ENCODE measurements at regions not wholly inside any gene's neighbourhood (a gene's known extent, or its start where the extent isn't known, plus 50 kb on each side); places are given as distances from the start of the nearest gene placed in this dataset.
"Not testable (repeated sequence)": the region's sequence is repeated elsewhere in the genome, so short reads cannot be mapped to it uniquely, and the experiment has no call there.

GRCh38 chr5:163569284-163569683 is 63.9 kb downstream of the MAT2B start:
- DNase-seq (ENCODE audit: low read depth in 4 of 4, low spot score in 2 of 4), result no peak

DNA sequence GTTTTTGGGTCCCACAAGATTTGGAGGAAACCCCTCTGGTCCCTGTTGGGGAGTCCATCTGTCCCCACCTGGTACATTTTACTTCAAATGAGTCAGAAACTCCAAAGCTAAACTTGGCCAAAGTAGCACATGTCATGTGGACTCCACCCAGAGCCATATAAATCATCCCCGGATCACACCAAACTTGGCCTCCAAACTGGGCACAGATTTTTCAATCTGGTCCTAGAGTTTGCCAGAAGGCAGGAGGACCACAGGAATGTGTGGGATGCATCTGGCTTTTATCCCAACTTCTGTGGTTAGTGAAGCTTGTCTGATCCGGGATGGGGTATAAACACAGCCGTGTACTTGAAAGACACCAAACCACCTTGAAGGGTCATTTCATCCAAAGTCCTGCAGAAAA is 66.3 kb downstream of the MAT2B start:
- DNase-seq (ENCODE audit: low read depth in 4 of 4, low spot score in 2 of 4), result no peak

DNA sequence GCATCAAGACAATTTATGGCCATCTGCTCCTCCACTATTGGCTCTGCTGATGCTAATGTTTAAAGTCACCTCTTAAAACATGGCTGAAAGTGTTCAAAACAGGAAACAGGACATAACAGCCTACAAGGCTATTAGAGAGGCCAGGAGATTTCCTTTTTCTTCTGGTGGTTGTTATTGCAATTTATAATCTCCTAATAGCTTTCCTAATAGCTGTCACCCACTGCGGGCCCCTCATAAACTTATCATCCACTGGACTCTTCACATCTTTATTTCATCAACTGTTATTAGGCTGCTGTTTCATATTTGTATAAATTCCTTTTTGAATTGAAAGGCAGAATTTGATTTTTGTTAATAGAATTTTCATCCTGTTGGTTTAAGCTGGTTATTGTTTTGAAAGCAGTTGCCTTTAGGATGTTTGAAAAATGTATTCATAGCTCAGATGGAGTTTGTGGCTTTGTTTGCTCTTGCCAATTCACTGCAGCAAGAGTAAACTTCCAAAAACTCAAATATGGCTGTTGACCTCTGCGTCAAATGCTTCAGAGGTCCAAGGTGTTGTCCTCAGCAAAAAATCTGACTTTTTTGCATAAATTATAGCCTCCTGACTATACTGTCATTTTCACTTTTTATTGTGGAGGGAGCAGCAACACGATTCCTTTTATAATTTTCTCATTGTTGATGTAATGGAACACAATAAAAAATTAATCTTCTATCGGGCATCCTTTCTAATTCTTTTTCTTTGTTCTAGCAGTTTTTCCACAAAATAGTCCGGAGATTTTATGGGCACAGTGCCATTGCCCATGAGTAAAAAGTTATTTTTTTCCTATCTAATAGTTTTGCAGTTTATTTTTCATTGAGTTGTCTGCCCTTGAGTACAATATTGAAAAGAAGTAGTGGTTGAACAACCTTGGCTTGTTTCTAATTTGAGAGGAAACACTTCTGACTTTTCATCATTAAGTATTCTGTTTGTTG is 69.3 kb downstream of the MAT2B start:
- no peak for DNase-seq (ENCODE audit: low read depth in 4 of 4, low spot score in 2 of 4)

GRCh38 chr5:163578652-163579051 is 73.2 kb downstream of the MAT2B start:
- DNase-seq (ENCODE audit: low read depth in 4 of 4, low spot score in 2 of 4), result no peak

DNA sequence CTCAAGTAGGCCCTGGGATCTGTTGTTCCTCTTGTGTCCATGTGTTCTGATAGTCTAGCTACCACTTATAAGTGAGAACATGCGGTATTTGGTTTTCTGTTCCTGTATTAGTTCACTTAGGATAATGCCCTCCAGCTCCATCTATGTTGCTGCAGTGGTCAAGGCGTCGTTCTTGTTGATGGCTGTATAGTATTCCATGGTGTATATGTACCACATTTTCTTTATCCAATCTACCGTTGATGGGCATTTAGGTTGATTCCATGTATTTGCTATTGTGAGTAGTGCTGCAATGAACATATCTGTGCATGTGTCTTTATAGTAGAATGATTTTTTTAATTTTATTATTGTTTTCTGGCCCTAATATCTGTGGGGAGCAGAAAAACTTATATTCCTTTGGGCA is 74.3 kb downstream of the MAT2B start:
- no peak for DNase-seq (ENCODE audit: low read depth in 4 of 4, low spot score in 2 of 4)

DNA sequence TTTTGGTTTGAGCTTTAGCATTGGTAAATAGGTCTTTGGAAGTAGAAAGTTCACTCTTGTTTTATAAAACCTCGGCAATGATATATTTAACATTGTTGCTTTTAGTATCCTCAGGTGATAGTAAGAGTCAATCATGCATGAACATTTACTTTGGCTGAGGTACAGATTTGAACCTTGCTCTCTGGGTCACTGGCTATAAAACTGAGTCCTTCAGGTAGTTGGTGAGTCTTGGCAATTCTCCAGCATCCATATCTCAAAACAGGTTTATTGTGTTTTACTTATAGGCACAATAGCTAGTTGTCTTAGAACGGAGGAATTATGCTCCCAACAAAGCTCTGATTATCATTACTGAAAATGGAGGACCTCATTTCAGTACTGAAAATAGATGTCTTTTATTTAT is 75.1 kb downstream of the MAT2B start:
- DNase-seq (ENCODE audit: low read depth in 4 of 4, low spot score in 2 of 4), result no peak

- not testable (repeated sequence) for DNase-seq (ENCODE audit: low read depth in 4 of 4, low spot score in 2 of 4)
Measured at GRCh38 chr5:163583491-163584153, 78.2 kb downstream of the MAT2B start.

- DNase-seq (ENCODE audit: low read depth in 4 of 4, low spot score in 2 of 4), result no peak
Measured at GRCh38 chr5:163585206-163585605, 79.8 kb downstream of the MAT2B start.

GRCh38 chr5:163586531-163586956 is 81.1 kb downstream of the MAT2B start:
- no peak for DNase-seq (ENCODE audit: low read depth in 4 of 4, low spot score in 2 of 4)

DNA sequence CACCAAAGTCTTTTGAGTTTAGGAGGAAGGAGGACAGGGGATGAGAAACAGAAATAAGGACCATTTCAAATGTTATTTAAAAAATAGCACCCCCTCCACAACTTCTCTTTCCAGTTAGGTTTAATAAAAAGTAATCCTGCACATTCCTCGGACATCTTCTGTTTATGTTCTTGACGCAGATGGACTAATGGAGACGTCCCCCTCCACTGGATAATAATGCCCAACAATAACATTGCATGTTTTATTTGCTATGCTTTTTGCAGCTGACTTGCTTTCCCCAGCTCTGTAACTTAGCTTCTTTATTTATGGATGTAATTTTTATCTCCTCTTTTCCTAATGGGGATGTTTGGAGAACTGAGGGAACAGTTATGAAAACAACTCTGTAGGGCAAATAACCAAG is 89.5 kb downstream of the MAT2B start:
- DNase-seq (ENCODE audit: low read depth in 4 of 4, low spot score in 2 of 4), result no peak

DNA sequence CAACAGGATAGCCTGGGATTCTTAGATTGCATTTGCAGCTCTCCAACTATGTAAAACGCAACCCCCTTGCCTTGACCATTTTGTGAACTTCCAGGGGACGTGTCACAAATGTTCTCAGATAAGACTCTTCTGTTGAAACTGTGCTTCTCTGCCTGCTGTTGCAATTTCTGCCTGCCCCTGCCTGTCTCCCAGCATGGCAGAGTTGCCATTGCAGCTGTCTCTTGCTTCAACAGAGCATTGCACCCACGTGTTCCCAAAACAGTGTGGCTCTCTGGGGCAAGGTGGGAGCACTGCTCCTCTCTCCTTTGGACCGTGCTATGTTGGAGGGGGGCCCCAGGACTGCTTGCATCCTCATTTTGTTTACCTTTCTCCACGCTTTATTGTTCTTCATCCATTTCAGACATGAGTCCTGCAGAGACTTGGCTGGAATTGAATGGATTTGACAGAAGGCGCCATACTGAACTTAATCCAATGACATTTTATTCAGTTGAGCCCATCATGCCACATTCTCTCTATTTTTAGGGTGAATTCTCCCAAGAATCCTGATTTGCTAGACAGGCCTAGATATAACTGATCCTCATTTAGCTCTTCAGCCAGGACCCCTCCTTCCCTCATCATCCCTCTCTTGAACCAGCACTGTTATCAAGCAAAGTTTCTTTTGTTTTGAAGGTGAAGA is 90.7 kb downstream of the MAT2B start:
- DNase-seq (ENCODE audit: low read depth in 4 of 4, low spot score in 2 of 4), result no peak

DNA sequence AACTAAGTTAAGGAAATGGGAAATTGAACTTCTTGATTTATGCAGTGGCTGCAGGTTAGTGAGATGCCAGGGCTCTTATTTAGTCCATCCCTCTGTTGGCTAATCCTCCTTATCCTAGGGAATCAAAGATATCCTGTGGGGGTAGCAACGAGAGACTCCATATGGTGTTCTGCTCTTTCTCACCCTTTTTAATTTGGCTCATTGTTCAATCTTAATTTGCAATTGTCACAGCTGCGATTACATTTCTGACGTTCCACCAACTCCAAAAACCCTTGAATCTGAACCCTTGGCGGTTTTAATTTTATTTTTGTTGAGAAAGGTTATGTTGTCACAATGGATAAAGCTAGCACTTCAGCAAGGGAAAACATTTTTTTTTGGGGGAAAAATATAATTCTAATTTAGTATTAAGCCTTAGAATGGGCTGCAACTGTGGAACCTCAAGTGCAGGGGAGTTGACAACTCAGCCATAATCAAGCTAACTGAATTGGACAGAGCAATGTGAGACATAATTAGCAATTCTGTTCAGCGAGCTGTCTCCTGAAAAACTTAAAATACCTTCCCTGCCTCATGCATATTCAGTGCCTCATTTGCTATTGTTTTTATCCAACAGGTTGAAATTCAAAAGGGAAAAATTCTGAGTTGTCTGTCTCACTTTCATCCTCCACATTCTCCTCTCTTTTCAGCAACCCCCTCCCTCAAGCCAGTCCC is 91.3 kb downstream of the MAT2B start:
- DNase-seq (ENCODE audit: low read depth in 4 of 4, low spot score in 2 of 4), result no peak

DNA sequence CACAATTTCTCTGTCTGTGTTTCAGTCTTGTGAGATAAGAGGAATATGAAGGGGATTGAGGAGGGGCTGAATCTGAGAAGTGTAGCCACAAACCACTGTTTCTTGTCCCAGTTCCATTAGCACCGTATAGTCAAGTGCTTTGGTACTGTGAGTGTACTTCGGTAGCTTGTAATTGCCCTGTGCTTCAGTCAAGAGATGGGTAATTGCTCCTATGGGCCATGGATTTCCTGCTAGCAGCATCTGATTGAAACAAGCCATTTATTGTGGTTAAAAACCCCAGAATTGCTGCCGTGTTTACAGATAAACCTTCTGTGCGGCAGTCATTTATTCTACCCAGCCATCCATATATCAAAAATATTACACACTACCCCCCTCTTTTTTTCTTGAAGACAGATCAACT is 98.6 kb downstream of the MAT2B start:
- DNase-seq (ENCODE audit: low read depth in 4 of 4, low spot score in 2 of 4), result no peak

- no peak for DNase-seq (ENCODE audit: low read depth in 4 of 4, low spot score in 2 of 4)
Measured at GRCh38 chr5:163607256-163607655, 101.8 kb downstream of the MAT2B start.

- no peak for DNase-seq (ENCODE audit: low read depth in 4 of 4, low spot score in 2 of 4)
Measured at GRCh38 chr5:163608621-163609020, 103.2 kb downstream of the MAT2B start.

GRCh38 chr5:163609910-163610309 is 104.5 kb downstream of the MAT2B start:
- no peak for DNase-seq (ENCODE audit: low read depth in 4 of 4, low spot score in 2 of 4)

GRCh38 chr5:163612358-163613149 is 107.1 kb downstream of the MAT2B start:
- no peak for DNase-seq (ENCODE audit: low read depth in 4 of 4, low spot score in 2 of 4)

- DNase-seq (ENCODE audit: low read depth in 4 of 4, low spot score in 2 of 4), result no peak
Measured at GRCh38 chr5:163613150-163613442, 107.7 kb downstream of the MAT2B start.

GRCh38 chr5:163614787-163615186 is 109.4 kb downstream of the MAT2B start:
- no peak for DNase-seq (ENCODE audit: low read depth in 4 of 4, low spot score in 2 of 4)

DNA sequence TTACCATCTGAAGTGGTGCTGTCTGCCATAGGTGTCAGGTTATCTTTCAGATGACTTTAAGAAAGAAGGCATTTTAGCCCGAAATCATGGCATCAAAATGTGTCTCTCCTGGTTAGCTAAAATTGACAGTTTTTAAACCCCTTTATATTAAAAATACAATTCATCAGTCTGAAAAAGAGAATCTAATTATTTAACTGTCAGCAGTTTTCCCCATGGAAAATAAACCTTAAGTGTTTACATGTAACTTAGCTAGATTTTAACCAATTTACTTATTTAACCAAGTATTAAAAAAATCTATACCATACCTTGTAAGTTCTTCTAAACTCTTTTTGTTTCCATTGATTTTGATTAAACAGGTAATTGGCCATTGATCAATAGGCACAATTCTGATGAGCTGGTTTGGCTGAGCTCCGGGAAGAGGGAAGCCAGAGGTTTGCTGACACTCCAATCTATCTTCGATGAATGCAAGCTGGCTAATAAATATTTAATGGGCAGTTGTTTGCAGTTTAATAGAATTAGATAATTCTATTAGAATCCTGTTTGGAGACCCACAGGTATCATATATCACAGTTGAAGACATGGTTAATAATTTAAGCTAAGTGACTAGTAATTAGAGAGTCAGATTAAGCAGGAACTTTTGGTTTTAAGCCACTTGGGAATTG is 114.0 kb downstream of the MAT2B start:
- DNase-seq (ENCODE audit: low read depth in 4 of 4, low spot score in 2 of 4), result no peak

Measured in left renal cortex interstitium (tissue), 4 donors.